ENCODE measurements at regions not wholly inside any gene's neighbourhood (a gene's known extent, or its start where the extent isn't known, plus 50 kb on each side); places are given as distances from the start of the nearest gene placed in this dataset.

- Histone ChIP-seq H3K9me3 (ENCODE audit: control insufficient read depth in 1 of 2, low read length in 2 of 2) (no peaks in the 10 kb centered on the region), H3K4me1 (ENCODE audit: insufficient read depth, low read length) (no peaks in the 10 kb centered on the region), H3K27me3 (ENCODE audit: insufficient read depth, low read length) (no peaks in the 10 kb centered on the region), H3K27ac (ENCODE audit: low read depth, low read length) (no peak overlapping the region), H3K4me3 (ENCODE audit: low read length in 2 of 2) (no peak overlapping the region), H3K36me3 (ENCODE audit: insufficient read depth, low read length) (no peaks in the 10 kb centered on the region)
- Mint-ChIP-seq H3K27me3 (no peaks in the 10 kb centered on the region), H3K27ac (no peak overlapping the region), H3K4me3 (no peak overlapping the region), H3K4me1 (no peaks in the 10 kb centered on the region), H3K9me3 (peaks cover 0 to 17% (median 5%) of the 10 kb centered on the region in 8 donors), H3K36me3 (no peaks in the 10 kb centered on the region)
- intact Hi-C loops (cut with micrococcal nuclease): no loop called here
- ChIA-PET CTCF (ENCODE audit: partially characterized antibody) (no interaction called here), POLR2A (ENCODE audit: partially characterized antibody) (no interaction called here)
- DNase-seq: no peak
Measured at GRCh38 chr13:72004246-72004645, 137.2 kb upstream of the DACH1 start.

DNA sequence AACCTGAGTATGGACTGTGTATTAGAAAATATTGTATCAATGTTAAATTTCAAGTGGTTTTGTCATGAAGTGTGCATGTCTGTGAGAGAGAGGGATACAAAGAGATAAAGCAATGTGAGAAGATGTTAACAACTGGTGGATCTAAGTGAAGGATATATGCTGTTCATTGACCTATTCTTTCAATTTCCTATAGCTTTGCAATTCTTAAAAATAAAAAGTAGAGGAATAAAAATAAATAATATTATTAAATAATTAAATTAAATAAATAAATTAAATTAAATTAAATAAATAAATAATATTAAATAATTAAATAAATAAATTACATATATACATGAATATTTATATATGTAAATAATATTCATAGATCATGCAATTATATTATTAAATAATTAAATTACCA lies 131.2 kb upstream of the DACH1 start:
- no peaks in the 10 kb centered on the region for H3K27me3 Mint-ChIP-seq
- H3K4me3 Mint-ChIP-seq: no peak overlapping the region
- POLR2A ChIA-PET (ENCODE audit: partially characterized antibody): no interaction called here
- H3K27ac ChIP-seq (ENCODE audit: low read depth, low read length): no peak overlapping the region
- H3K4me3 ChIP-seq (ENCODE audit: low read length in 2 of 2): no peak overlapping the region
- H3K9me3 Mint-ChIP-seq: peaks cover 0 to 15% (median 8%) of the 10 kb centered on the region in 8 donors
- CTCF ChIA-PET (ENCODE audit: partially characterized antibody): no interaction called here
- H3K36me3 Mint-ChIP-seq: no peaks in the 10 kb centered on the region
- H3K9me3 ChIP-seq (ENCODE audit: control insufficient read depth in 1 of 2, low read length in 2 of 2): no peaks in the 10 kb centered on the region
- no peak overlapping the region for H3K27ac Mint-ChIP-seq
- no peaks in the 10 kb centered on the region for H3K4me1 ChIP-seq (ENCODE audit: insufficient read depth, low read length)
- DNase-seq: no peak
- no peaks in the 10 kb centered on the region for H3K36me3 ChIP-seq (ENCODE audit: insufficient read depth, low read length)
- no peaks in the 10 kb centered on the region for H3K27me3 ChIP-seq (ENCODE audit: insufficient read depth, low read length)
- H3K4me1 Mint-ChIP-seq: no peaks in the 10 kb centered on the region
- intact Hi-C loops (cut with micrococcal nuclease): no loop called here

DNA sequence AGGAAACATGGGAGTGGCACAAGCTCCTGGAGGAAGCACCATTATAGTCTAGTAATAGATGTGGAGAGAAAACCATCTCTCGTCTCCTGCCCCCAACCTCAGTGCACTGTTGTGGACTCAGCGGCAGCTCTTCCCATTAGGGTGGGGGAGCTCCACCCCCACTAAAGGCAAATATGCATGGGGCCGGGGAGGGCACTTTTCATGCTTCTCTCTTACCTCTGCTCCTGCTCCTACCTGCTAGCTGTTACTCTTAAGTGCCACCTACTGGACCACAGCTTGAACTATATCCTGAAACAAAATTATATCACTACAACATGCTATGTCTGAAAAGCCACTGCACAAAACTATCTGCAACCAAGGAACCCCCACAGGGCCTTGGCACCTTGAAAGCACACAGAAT lies 112.6 kb upstream of the DACH1 start:
- Histone ChIP-seq H3K27ac (ENCODE audit: low read depth, low read length) (no peak overlapping the region), H3K9me3 (ENCODE audit: control insufficient read depth in 1 of 2, low read length in 2 of 2) (peaks cover 0 to 3% of the 10 kb centered on the region in 2 donors), H3K27me3 (ENCODE audit: insufficient read depth, low read length) (no peaks in the 10 kb centered on the region), H3K36me3 (ENCODE audit: insufficient read depth, low read length) (no peaks in the 10 kb centered on the region), H3K4me3 (ENCODE audit: low read length in 2 of 2) (no peak overlapping the region), H3K4me1 (ENCODE audit: insufficient read depth, low read length) (no peaks in the 10 kb centered on the region)
- Mint-ChIP-seq H3K36me3 (no peaks in the 10 kb centered on the region), H3K9me3 (peaks cover 2 to 17% (median 5%) of the 10 kb centered on the region in 8 donors), H3K27me3 (no peaks in the 10 kb centered on the region), H3K4me3 (no peak overlapping the region), H3K4me1 (no peaks in the 10 kb centered on the region), H3K27ac (no peak overlapping the region)
- DNase-seq: no peak
- ChIA-PET POLR2A (ENCODE audit: partially characterized antibody) (no interaction called here), CTCF (ENCODE audit: partially characterized antibody) (no interaction called here)
- intact Hi-C loops (cut with micrococcal nuclease): no loop called here

DNA sequence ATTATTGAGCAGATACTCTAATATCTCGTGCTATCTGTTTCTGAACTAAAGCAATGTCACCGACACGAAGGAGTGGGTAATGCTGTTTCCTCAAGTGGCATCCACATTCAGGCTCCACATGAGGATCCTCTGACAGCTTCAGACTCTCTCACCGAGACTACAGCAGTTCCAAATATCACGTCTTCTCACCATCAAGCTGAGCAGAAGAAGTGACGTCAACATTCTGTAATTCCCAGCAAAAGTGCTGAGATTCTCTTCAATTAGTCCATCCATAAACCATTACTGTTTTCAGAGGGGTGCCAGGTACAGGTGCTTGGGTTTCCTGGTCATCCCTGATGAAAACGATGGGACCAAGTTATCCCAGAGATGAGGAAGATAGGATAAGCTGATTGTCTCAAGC lies 110.0 kb upstream of the DACH1 start:
- DNase-seq: no peak
- Mint-ChIP-seq H3K9me3 (peaks cover 0 to 8% (median 2%) of the 10 kb centered on the region in 8 donors), H3K27ac (no peak overlapping the region), H3K4me3 (no peak overlapping the region), H3K36me3 (no peaks in the 10 kb centered on the region), H3K4me1 (no peaks in the 10 kb centered on the region), H3K27me3 (no peaks in the 10 kb centered on the region)
- Histone ChIP-seq H3K4me1 (ENCODE audit: insufficient read depth, low read length) (no peaks in the 10 kb centered on the region), H3K27me3 (ENCODE audit: insufficient read depth, low read length) (no peaks in the 10 kb centered on the region), H3K4me3 (ENCODE audit: low read length in 2 of 2) (no peak overlapping the region), H3K36me3 (ENCODE audit: insufficient read depth, low read length) (no peaks in the 10 kb centered on the region), H3K27ac (ENCODE audit: low read depth, low read length) (no peak overlapping the region), H3K9me3 (ENCODE audit: control insufficient read depth in 1 of 2, low read length in 2 of 2) (peaks cover 0 to 3% of the 10 kb centered on the region in 2 donors)
- POLR2A ChIA-PET (ENCODE audit: partially characterized antibody): no interaction called here
- intact Hi-C loops (cut with micrococcal nuclease): no loop called here
- CTCF ChIA-PET (ENCODE audit: partially characterized antibody): no interaction called here

DNA sequence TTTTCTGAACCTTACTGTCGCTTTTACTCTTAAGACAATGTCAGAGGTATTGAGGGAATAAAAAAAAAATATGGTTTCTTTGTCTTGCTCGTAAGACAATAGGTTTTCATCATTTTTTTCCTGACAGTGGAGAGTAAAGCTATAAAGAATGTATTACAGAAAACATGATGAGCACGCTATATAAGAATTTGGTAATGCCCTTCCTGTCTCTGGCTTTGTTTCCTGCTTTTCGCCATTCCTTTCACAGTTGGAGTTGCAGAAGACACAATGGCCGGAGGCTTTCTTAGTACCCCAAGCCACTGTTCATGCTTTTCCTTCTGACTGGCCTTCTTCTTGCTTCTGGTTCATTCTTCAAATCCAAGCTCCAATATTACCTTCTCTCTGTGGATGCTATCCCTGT lies 101.0 kb upstream of the DACH1 start:
- POLR2A ChIA-PET (ENCODE audit: partially characterized antibody): no interaction called here
- no peaks in the 10 kb centered on the region for H3K36me3 ChIP-seq (ENCODE audit: insufficient read depth, low read length)
- H3K27me3 ChIP-seq (ENCODE audit: insufficient read depth, low read length): no peaks in the 10 kb centered on the region
- Mint-ChIP-seq H3K27me3 (no peaks in the 10 kb centered on the region), H3K36me3 (no peaks in the 10 kb centered on the region), H3K9me3 (peaks cover 0 to 8% (median 1%) of the 10 kb centered on the region in 8 donors), H3K27ac (no peak overlapping the region), H3K4me1 (peaks cover 0 to 2% (median 0%) of the 10 kb centered on the region in 4 donors), H3K4me3 (no peak overlapping the region)
- intact Hi-C loops (cut with micrococcal nuclease): no loop called here
- no peaks in the 10 kb centered on the region for H3K9me3 ChIP-seq (ENCODE audit: control insufficient read depth in 1 of 2, low read length in 2 of 2)
- CTCF ChIA-PET (ENCODE audit: partially characterized antibody): no interaction called here
- no peak for DNase-seq
- H3K4me1 ChIP-seq (ENCODE audit: insufficient read depth, low read length): no peaks in the 10 kb centered on the region
- no peak overlapping the region for H3K4me3 ChIP-seq (ENCODE audit: low read length in 2 of 2)
- no peak overlapping the region for H3K27ac ChIP-seq (ENCODE audit: low read depth, low read length)

- CTCF ChIA-PET (ENCODE audit: partially characterized antibody): no interaction called here
- no peaks in the 10 kb centered on the region for H3K9me3 ChIP-seq (ENCODE audit: control insufficient read depth in 1 of 2, low read length in 2 of 2)
- Mint-ChIP-seq H3K27me3 (no peaks in the 10 kb centered on the region), H3K27ac (no peak overlapping the region), H3K36me3 (no peaks in the 10 kb centered on the region), H3K4me1 (peaks cover 0 to 2% (median 0%) of the 10 kb centered on the region in 4 donors), H3K4me3 (peak overlapping the region in 1 of 8 donors; percentile 43), H3K9me3 (peaks cover 0 to 8% (median 1%) of the 10 kb centered on the region in 8 donors)
- H3K36me3 ChIP-seq (ENCODE audit: insufficient read depth, low read length): no peaks in the 10 kb centered on the region
- no peak for DNase-seq
- no peak overlapping the region for H3K4me3 ChIP-seq (ENCODE audit: low read length in 2 of 2)
- no peaks in the 10 kb centered on the region for H3K4me1 ChIP-seq (ENCODE audit: insufficient read depth, low read length)
- no peak overlapping the region for H3K27ac ChIP-seq (ENCODE audit: low read depth, low read length)
- intact Hi-C loops (cut with micrococcal nuclease): no loop called here
- no peaks in the 10 kb centered on the region for H3K27me3 ChIP-seq (ENCODE audit: insufficient read depth, low read length)
- POLR2A ChIA-PET (ENCODE audit: partially characterized antibody): no interaction called here
Measured at GRCh38 chr13:71964491-71965100, 97.6 kb upstream of the DACH1 start.

- no peak overlapping the region for H3K27ac Mint-ChIP-seq
- intact Hi-C loops (cut with micrococcal nuclease): no loop called here
Measured at GRCh38 chr13:71962735-71963134, 95.7 kb upstream of the DACH1 start.

DNA sequence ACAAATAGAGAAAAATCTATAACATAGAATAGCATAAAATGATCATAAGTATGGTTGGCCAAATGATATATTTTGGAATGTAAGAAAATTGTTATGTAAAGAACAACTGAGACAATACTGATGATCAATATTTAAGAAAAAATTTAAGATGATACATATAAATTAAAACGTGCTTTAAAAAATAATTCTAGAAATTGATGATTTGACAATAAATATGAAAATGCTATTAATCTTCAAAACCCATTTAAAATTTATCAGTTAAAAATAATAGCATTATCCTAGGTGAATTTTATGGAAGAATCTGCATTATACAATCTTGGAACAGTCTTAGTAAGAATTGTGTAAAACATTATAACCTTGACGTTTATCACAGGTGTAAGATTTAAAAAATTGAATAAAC lies 95.1 kb upstream of the DACH1 start:
- H3K27ac ChIP-seq (ENCODE audit: low read depth, low read length): no peak overlapping the region
- H3K27me3 ChIP-seq (ENCODE audit: insufficient read depth, low read length): no peaks in the 10 kb centered on the region
- H3K27ac Mint-ChIP-seq: no peak overlapping the region
- no peak for DNase-seq
- no peaks in the 10 kb centered on the region for H3K4me1 ChIP-seq (ENCODE audit: insufficient read depth, low read length)
- H3K9me3 Mint-ChIP-seq: peaks cover 0 to 8% (median 1%) of the 10 kb centered on the region in 8 donors
- H3K27me3 Mint-ChIP-seq: no peaks in the 10 kb centered on the region
- H3K36me3 ChIP-seq (ENCODE audit: insufficient read depth, low read length): no peaks in the 10 kb centered on the region
- intact Hi-C loops (cut with micrococcal nuclease): no loop called here
- ChIA-PET CTCF (ENCODE audit: partially characterized antibody) (no interaction called here), POLR2A (ENCODE audit: partially characterized antibody) (no interaction called here)
- H3K4me1 Mint-ChIP-seq: peaks cover 0 to 2% (median 0%) of the 10 kb centered on the region in 4 donors
- no peak overlapping the region for H3K4me3 ChIP-seq (ENCODE audit: low read length in 2 of 2)
- no peaks in the 10 kb centered on the region for H3K36me3 Mint-ChIP-seq
- H3K9me3 ChIP-seq (ENCODE audit: control insufficient read depth in 1 of 2, low read length in 2 of 2): no peaks in the 10 kb centered on the region
- H3K4me3 Mint-ChIP-seq: no peak overlapping the region

More at GRCh38 chr13:71962735-71963134, 95.7 kb upstream of the DACH1 start:
- DNase-seq: no peak
- no peak overlapping the region for H3K4me3 Mint-ChIP-seq
- Histone ChIP-seq H3K36me3 (ENCODE audit: insufficient read depth, low read length) (no peaks in the 10 kb centered on the region), H3K4me3 (ENCODE audit: low read length in 2 of 2) (no peak overlapping the region), H3K27me3 (ENCODE audit: insufficient read depth, low read length) (no peaks in the 10 kb centered on the region), H3K9me3 (ENCODE audit: control insufficient read depth in 1 of 2, low read length in 2 of 2) (no peaks in the 10 kb centered on the region), H3K27ac (ENCODE audit: low read depth, low read length) (no peak overlapping the region), H3K4me1 (ENCODE audit: insufficient read depth, low read length) (no peaks in the 10 kb centered on the region)
- POLR2A ChIA-PET (ENCODE audit: partially characterized antibody): no interaction called here
- H3K9me3 Mint-ChIP-seq: peaks cover 0 to 8% (median 1%) of the 10 kb centered on the region in 8 donors
- H3K4me1 Mint-ChIP-seq: peaks cover 0 to 2% (median 0%) of the 10 kb centered on the region in 4 donors
- CTCF ChIA-PET (ENCODE audit: partially characterized antibody): no interaction called here
- H3K36me3 Mint-ChIP-seq: no peaks in the 10 kb centered on the region
- H3K27me3 Mint-ChIP-seq: no peaks in the 10 kb centered on the region

All from CD4-positive, alpha-beta memory T cell (primary cell).